ENCODE measurements at regions not wholly inside any gene's neighbourhood (a gene's known extent, or its start where the extent isn't known, plus 50 kb on each side); places are given as distances from the start of the nearest gene placed in this dataset.
A peak's percentile ranks its signal among the peaks of the same experiment; 100 is the strongest.

- H3K4me1 ChIP-seq (ENCODE audit: insufficient read depth), result peaks cover 4% of the 10 kb centered on the region
- H3K27ac ChIP-seq, result no peak overlapping the region
These were observed 264.6 kb upstream of the PROX1 start for GRCh38 chr1:213723187-213723586.

GRCh38 chr1:213724640-213725536, 262.9 kb upstream of the PROX1 start:
- H4K20me1 ChIP-seq (ENCODE audit: insufficient read depth, poor library complexity, severe bottlenecking), result no peaks in the 10 kb centered on the region
- no peak overlapping the region for H2AFZ ChIP-seq
- no peak overlapping the region for H3K4me2 ChIP-seq
- H3K4me1 ChIP-seq (ENCODE audit: insufficient read depth), result peaks cover 4% of the 10 kb centered on the region
- H3K9me3 ChIP-seq (ENCODE audit: low read depth), result no peaks in the 10 kb centered on the region
- H3K9me2 ChIP-seq (replicated peaks; ENCODE audit: insufficient read depth), result no peaks in the 10 kb centered on the region
- 54% methylated on average over 14 of the region's 14 CpGs for WGBS (ENCODE audit: low lambda C conversion rate, missing lambda C conversion rate)
- no peaks in the 10 kb centered on the region for H3K27me3 ChIP-seq
- H3K36me3 ChIP-seq (replicated peaks; ENCODE audit: insufficient read depth, low read depth), result no peaks in the 10 kb centered on the region
- H3K79me2 ChIP-seq, result no peaks in the 10 kb centered on the region
- TF ChIP-seq EZH2 (IDR thresholded peaks at IDR 0.05; ENCODE audit: borderline replicate concordance) (no peak), CTCF (IDR thresholded peaks at IDR 0.05; ENCODE audit: poor library complexity) (no peak), EZH2phosphoT487 (IDR thresholded peaks at IDR 0.05; ENCODE audit: low read depth, severe bottlenecking, unreplicated experiment) (no peak)
- H3K27ac ChIP-seq, result peak overlapping the region; percentile 20
- peak; percentile 54 for DNase-seq (ENCODE audit: low spot score)
- no peak overlapping the region for H3K4me3 ChIP-seq

More at GRCh38 chr1:213723187-213723586, 264.6 kb upstream of the PROX1 start:
- H3K27me3 ChIP-seq, result no peaks in the 10 kb centered on the region
- no peaks in the 10 kb centered on the region for H3K79me2 ChIP-seq
- no peak overlapping the region for H2AFZ ChIP-seq
- H3K4me3 ChIP-seq, result no peak overlapping the region
- DNase-seq (ENCODE audit: low spot score), result no peak
- no peak overlapping the region for H3K4me2 ChIP-seq
- H3K9me3 ChIP-seq (ENCODE audit: low read depth), result no peaks in the 10 kb centered on the region
- no peaks in the 10 kb centered on the region for H3K36me3 ChIP-seq (replicated peaks; ENCODE audit: insufficient read depth, low read depth)
- TF ChIP-seq EZH2phosphoT487 (IDR thresholded peaks at IDR 0.05; ENCODE audit: low read depth, severe bottlenecking, unreplicated experiment) (no peak), CTCF (IDR thresholded peaks at IDR 0.05; ENCODE audit: poor library complexity) (no peak), EZH2 (IDR thresholded peaks at IDR 0.05; ENCODE audit: borderline replicate concordance) (no peak)
- 60% methylated on average over 2 of the region's 2 CpGs for WGBS (ENCODE audit: low lambda C conversion rate, missing lambda C conversion rate)
- no peaks in the 10 kb centered on the region for H4K20me1 ChIP-seq (ENCODE audit: insufficient read depth, poor library complexity, severe bottlenecking)
- no peaks in the 10 kb centered on the region for H3K9me2 ChIP-seq (replicated peaks; ENCODE audit: insufficient read depth)

GRCh38 chr1:213727853-213728592, 259.8 kb upstream of the PROX1 start:
- Histone ChIP-seq H3K27ac (no peak overlapping the region), H3K9me2 (replicated peaks; ENCODE audit: insufficient read depth) (no peaks in the 10 kb centered on the region), H3K9me3 (ENCODE audit: low read depth) (peaks cover 9% of the 10 kb centered on the region), H2AFZ (no peak overlapping the region), H3K27me3 (no peaks in the 10 kb centered on the region), H3K79me2 (no peaks in the 10 kb centered on the region), H3K4me1 (ENCODE audit: insufficient read depth) (peaks cover 4% of the 10 kb centered on the region), H3K4me3 (no peak overlapping the region), H3K36me3 (replicated peaks; ENCODE audit: insufficient read depth, low read depth) (no peaks in the 10 kb centered on the region), H4K20me1 (ENCODE audit: insufficient read depth, poor library complexity, severe bottlenecking) (no peaks in the 10 kb centered on the region), H3K4me2 (no peak overlapping the region)
- TF ChIP-seq CTCF (IDR thresholded peaks at IDR 0.05; ENCODE audit: poor library complexity), result no peak
- TF ChIP-seq EZH2phosphoT487 (IDR thresholded peaks at IDR 0.05; ENCODE audit: low read depth, severe bottlenecking, unreplicated experiment), result no peak
- TF ChIP-seq EZH2 (IDR thresholded peaks at IDR 0.05; ENCODE audit: borderline replicate concordance), result no peak
- no peak for DNase-seq (ENCODE audit: low spot score)
- WGBS (ENCODE audit: low lambda C conversion rate, missing lambda C conversion rate), result 90% methylated on average over 20 of the region's 20 CpGs

Data from hepatocyte (in vitro differentiated cells).